Fibroblast of skin of scalp (primary cell): ENCODE measurements at regions not wholly inside any gene's neighbourhood (a gene's known extent, or its start where the extent isn't known, plus 50 kb on each side); places are given as distances from the start of the nearest gene placed in this dataset.
"Not testable (repeated sequence)": the region's sequence is repeated elsewhere in the genome, so short reads cannot be mapped to it uniquely, and the experiment has no call there.

ENCODE experiments used
- DNase-seq: peaks from one replicate; pipeline ENCODE4 v3.0.0-alpha.2; 2013

DNA sequence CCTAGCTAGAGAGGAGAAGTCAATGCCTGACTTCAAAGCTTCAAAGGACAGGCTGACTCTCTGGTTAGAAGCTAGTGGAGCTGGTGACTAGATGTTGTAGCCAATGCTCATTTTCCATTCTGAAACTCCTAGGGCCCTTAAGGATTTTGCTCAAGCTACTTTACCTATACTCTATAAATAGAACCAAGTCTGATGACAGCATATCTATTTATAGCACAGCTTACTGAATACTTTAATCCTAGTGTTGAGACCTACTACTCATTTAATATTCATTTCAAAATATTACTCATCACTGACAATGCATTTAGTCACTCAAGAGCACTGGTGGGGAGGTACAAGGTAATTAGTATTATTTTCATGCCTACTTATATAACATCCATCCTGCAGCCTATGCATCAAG is 137.2 kb upstream of the PELI2 start:
- DNase-seq, result no peak

- no peak for DNase-seq
These were observed 132.1 kb upstream of the PELI2 start for GRCh38 chr14:55986069-55986468.

DNA sequence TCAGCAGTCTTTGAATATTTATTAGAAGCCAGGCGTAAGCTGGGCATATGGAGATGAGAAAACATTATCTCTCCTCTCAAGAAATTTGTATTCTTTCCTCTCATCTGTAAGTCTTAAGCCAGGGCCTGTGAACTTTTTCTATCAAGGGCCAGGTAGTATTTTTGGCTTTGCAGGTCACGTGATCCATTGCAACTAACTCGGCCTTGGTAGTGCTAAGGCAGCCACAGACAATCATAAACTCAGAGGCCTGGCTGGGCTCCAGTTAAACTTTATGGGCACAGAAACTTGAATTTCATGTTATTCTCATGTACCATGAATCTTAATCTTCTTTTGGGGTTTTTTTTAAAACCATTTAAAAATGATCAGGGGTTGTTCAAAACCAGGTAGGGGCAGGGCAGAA is 117.4 kb upstream of the PELI2 start:
- DNase-seq, result no peak

- DNase-seq, result peak; percentile 21
These were observed 115.9 kb upstream of the PELI2 start for GRCh38 chr14:56002342-56002741.

DNA sequence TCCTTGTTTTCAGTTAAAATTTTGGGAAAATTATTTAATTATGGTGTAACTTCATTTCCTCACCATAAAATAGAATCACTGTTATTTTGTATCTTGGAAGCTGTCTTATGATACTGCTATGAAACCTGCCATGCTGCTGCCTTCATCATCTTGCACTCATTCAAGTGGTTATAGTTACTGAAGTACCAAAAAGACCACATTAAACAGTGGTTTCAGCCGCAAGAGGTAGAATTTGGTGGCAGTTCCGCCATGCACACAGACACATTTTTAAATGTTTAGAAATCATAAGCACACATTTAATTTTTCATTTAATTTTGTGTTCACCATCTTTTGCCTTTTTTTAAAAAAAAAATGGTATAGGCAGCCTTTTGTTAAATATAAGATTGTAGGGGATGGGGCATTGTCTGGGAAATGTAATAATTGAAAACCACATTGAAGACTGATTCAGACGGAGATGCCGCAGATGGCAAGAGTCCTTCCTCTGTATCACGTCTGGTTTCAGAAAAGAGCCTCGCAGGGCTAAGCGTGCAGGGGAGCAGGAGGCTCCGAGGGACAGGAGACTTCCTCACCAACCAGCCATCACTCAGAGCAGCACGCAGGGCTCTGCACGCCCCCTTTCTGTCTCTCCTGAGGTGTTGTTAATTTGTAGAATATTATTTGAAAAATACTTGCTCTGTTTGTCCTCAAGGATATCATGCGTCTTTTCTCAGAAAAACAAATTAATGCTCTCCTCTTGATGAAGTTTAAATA is 115.2 kb upstream of the PELI2 start:
- DNase-seq, result no peak

DNA sequence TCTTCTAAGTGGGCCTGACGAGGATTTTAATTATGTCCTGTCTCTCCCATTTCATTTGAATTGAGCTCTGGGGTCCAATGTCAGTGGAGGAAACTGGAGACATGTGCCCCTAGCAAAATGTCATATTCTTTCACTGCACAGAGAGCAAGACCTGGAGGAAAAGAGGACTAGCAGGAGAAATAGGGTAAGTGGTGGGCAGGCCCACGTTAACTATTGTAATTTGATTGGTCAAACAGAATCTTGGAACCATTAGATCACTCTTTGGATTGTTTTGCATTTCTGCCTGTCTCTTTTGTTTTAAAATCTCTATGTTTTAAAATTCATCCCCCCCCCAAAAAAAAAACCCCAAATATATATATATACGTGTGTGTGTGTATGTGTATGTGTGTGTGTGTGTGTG is 113.9 kb upstream of the PELI2 start:
- no peak for DNase-seq

DNA sequence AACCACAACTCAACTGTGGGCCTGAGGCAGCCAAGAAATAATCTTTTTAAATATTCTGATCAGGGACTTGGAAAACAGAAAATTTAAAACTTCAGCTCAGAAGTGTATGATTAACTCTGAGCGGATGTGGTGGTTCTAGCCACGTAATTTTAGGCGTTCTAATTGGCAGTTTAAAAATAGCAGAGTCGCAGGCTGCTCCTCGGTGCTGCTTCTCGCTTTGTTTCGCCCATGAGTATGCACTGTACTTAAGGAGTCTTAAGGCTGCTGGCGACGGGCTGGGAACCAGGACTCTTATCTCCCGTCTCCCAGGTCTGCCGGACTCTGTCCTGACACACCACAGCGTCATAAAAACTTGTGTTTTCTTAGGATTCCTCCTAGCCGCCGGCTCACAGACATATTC is 113.4 kb upstream of the PELI2 start:
- DNase-seq, result peak; percentile 65

DNA sequence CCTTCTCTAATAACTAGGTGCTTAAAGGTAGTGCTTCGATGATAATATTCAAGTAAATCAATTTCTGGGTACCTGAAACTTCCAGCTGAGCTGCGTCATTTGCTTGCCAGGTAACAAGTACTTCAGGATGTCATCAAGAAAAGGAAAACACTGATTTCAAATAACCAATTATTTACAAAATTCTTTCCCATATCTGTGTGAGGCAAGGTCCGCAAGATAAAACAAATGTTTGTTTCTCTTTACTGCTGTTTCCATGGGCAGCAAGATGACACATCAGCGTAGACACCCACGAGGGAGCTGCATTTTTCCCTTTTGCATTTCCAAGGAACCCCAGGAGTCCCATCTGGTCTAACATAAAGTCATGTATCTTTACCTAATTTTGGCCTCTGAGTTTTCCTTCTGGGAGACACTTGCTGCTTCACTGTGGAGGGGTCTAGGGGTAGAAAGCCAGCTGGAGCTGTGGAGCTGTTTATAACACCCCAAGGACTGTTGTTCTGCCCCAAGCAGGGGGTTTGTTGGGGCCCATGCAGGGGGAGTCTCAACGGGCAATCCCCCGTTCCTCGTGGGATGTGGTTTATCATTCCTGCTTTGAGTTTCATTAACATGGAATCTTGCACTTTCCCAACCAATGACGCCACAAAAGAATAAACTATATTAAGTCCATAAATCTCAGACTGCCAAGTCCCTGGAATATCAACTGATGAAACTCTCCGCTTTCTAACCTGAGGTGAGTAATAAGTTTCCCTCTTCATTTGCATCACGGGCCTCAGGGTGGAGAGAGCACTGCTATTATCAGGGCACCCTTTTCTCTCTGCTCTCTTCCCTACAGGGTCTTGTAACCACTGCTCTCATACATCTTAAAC is 112.8 kb upstream of the PELI2 start:
- peak; percentile 74 for DNase-seq

GRCh38 chr14:56007491-56007890 is 110.7 kb upstream of the PELI2 start:
- DNase-seq, result not testable (repeated sequence)

GRCh38 chr14:56008150-56008549 is 110.1 kb upstream of the PELI2 start:
- no peak for DNase-seq

DNA sequence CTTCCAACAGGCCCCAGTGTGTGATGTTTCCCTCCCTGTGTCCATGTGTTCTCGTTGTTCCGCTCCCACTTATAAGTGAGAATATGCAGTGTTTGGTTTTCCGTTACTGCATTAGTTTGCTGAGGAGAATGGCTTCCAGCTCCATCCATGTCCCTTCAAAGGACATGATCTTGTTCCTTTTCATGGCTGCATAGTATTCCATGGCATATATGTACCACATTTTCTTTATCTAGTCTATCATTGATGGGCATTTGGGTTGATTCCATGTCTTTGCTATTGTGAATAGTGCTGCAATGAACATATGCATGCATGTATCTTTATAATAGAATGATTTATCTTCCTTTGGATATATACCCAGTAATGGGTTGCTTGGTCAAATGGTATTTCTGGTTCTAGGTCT is 109.5 kb upstream of the PELI2 start:
- not testable (repeated sequence) for DNase-seq

DNA sequence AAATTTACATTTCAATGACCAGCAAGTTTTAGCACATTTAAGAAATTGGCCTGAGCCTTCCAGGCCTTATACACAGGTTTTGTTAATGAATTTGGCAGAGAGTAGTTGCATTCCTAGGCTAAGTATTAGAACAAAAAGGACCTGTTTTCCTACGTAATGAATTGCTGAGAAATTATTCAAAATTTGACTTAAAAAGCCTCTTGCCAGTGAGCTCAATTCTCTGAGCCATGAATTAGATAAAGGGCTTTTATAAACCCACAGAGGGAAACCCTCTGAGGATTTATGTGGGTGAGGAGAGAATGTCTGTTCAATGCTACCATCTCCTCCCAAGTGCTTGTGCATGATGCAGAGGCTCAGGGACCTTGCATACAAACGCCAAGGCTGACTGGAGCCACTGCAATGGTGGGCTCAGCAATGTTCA is 94.5 kb upstream of the PELI2 start:
- DNase-seq, result no peak

DNA sequence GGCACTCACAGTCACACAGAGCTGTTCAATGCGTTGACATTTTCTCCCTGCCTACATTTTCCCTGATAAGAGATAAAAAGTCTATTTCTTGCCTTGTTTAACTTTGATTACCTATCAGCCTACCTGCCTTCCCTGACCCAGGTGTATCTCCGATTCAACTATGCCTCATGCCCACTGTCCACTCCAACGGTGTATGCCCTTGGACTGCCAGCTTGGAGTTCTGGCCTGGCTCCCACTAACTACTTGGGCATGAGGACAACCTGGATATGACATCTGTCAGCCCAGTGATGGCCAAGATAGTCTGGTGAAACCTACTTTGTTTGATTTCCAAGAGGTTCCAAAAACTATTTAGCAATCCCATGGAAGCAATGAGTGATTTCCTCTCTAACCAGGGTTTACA is 93.0 kb upstream of the PELI2 start:
- no peak for DNase-seq

DNA sequence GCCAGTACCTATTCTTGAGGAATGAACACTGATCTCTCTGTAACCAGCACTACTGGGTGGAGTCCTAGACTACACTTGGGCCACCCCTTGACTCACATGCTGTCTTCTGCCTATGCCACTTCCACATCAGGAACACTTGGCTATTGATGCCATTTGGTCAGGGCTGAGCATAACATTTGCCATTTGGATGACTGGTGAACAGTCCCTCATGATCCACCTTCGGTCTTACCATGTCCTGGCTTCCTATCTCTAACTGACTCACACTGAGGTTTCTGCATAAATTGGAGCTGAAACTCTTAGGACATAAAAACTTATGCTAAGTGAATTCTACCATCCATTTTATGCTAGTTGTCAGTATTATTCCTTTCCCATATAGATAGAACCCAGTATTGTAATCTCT is 91.7 kb upstream of the PELI2 start:
- DNase-seq, result no peak

DNA sequence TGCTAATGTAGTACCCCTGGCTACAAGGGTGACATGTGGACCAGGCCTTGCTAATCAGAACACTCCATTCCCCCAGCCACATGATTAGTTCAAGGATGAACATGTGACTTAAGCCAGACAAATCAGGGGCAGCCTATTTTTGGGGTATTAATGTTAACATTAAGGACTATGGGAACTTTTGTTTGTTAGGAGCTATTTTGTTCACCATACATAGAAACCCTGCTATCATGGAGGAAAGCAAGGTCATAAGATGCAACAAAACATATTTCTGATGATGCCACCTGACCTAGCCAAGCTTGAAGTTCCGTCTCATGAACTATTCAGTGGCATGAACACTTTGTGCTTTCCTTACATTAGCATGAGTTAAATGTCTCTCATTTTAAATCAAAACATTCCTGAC is 90.8 kb upstream of the PELI2 start:
- no peak for DNase-seq

- no peak for DNase-seq
These were observed 90.1 kb upstream of the PELI2 start for GRCh38 chr14:56027916-56028712.

DNA sequence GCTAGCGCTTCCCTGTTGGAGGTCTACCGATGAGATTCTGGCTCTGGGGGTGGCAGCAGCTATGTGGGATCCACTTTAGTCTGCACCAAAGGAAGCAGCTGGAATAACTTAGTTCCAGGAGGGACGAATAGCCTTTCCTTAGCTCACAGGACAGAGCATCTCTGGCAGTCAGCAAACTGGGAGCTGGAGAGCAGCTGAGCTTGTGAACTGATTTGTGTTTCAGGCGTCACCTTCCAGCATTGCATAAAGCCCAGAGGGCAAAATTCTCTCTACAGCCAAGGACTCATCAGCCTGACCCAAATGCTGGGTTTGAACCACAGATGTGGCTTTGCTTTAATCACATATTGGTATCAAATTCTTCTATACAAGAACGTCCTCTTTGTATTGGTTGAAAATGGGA is 81.9 kb upstream of the PELI2 start:
- no peak for DNase-seq

- no peak for DNase-seq
These were observed 78.1 kb upstream of the PELI2 start for GRCh38 chr14:56040121-56040520.

DNA sequence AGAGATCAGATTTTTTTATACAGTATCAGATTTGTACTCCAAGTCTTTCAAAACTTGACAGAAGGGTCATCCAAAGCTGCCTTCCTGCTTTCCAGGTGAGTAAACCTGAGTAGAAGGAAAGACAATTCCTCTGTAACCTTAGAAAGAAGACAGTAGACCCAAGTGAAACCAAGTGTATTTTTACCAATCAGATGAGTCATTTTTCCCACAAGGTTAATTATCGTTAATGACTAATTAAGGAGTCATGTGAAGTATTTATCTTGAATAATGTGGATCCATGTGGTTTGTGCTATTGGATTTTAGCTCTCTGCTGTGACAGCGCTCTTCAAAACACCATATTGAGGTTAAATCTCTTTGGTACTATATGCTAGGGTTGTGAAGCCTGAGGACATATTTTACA is 74.0 kb upstream of the PELI2 start:
- DNase-seq, result no peak

- no peak for DNase-seq
These were observed 71.7 kb upstream of the PELI2 start for GRCh38 chr14:56046546-56046945.

- no peak for DNase-seq
These were observed 71.2 kb upstream of the PELI2 start for GRCh38 chr14:56046996-56047395.

GRCh38 chr14:56049536-56049935 is 68.7 kb upstream of the PELI2 start:
- no peak for DNase-seq

- no peak for DNase-seq
These were observed 62.7 kb upstream of the PELI2 start for GRCh38 chr14:56055511-56055910.
